ENCODE measurements at regions not wholly inside any gene's neighbourhood (a gene's known extent, or its start where the extent isn't known, plus 50 kb on each side); places are given as distances from the start of the nearest gene placed in this dataset.
"Not testable (repeated sequence)": the region's sequence is repeated elsewhere in the genome, so short reads cannot be mapped to it uniquely, and the experiment has no call there.

DNA sequence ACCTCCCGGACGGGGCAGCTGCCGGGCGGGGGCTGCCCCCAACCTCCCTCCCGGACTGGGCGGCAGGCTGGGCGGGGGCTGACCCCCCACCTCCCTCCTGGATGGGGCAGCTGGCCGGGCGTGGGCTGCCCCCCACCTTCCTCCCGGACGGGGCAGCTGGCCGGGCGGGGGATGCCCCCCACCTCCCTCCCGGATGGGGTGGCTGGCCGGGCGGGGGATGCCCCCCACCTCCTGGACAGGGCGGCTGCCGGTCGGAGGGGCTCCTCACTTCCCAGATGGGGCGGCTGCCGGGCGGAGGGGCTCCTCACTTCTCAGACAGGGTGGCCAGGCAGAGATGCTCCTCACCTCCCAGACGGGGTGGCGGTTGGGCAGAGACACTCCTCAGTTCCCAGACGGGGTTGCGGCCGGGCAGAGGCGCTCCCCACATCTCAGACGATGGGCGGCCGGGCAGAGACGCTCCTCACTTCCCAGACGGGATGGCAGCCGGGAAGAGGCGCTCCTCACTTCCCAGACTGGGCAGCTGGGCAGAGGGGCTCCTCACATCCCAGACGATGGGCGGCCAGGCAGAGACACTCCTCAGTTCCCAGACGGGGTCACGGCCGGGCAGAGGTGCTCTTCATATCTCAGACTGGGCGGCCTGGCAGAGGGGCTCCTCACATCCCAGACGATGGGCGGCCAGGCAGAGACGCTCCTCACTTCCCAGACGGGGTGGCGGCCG lies 691.1 kb downstream of the BRINP1 start:
- H3K4me3 Mint-ChIP-seq (ENCODE audit: low read depth); H3K9me3 Mint-ChIP-seq; H3K27me3 Mint-ChIP-seq (ENCODE audit: low read depth); H3K27ac Mint-ChIP-seq; H3K4me1 Mint-ChIP-seq (ENCODE audit: low read depth); DNase-seq (ENCODE audit: low spot score); H3K36me3 Mint-ChIP-seq (ENCODE audit: low read depth); intact Hi-C loops (cut with micrococcal nuclease): not testable (repeated sequence)

DNA sequence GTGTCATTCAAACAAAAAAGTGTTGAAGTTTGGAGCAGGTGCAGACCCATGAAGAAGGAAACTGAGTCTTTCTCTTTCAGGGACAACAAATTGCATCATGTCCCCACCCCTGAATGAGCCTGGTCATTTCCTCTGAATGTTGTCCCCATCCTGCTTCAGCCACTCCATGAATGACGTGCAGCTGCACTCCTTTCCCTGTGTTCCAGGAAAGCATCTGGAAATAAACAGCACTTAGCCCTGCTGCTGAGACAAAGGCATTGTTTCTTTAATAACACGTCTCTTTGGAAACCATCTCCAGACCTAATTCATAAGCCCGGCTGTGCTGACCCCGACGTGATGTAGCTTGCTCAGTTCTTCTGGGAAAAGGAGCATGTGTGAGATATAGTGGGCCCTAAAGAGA lies 682.3 kb downstream of the BRINP1 start:
- Mint-ChIP-seq H3K4me1 (ENCODE audit: low read depth) (no peaks in the 10 kb centered on the region), H3K27me3 (ENCODE audit: low read depth) (no peaks in the 10 kb centered on the region), H3K4me3 (ENCODE audit: low read depth) (no peak overlapping the region), H3K27ac (no peak overlapping the region), H3K9me3 (no peaks in the 10 kb centered on the region), H3K36me3 (ENCODE audit: low read depth) (no peaks in the 10 kb centered on the region)
- no peak for DNase-seq (ENCODE audit: low spot score)
- intact Hi-C loops (cut with micrococcal nuclease): no loop called here

DNA sequence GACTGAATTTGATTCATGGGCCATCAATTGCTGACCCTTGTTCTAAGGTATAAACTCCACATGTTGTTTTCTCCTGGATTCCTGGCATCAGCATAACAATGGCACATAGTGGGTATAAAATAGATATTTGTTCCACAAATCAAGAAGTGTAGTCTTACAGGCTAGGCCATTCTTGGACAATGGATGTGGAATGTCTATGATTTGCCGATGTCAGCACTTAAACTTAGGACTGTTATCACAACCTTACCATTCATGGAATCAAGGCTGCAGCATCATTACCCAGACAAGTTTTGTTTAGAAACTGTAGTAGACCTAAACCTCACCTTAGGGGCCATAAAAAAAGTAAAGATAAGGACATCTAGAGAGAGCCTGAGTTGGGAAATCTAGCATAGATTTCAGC lies 680.0 kb downstream of the BRINP1 start:
- H3K36me3 Mint-ChIP-seq (ENCODE audit: low read depth): no peaks in the 10 kb centered on the region
- no peak overlapping the region for H3K27ac Mint-ChIP-seq
- H3K9me3 Mint-ChIP-seq: no peaks in the 10 kb centered on the region
- H3K27me3 Mint-ChIP-seq (ENCODE audit: low read depth): no peaks in the 10 kb centered on the region
- no peak overlapping the region for H3K4me3 Mint-ChIP-seq (ENCODE audit: low read depth)
- no peak for DNase-seq (ENCODE audit: low spot score)
- H3K4me1 Mint-ChIP-seq (ENCODE audit: low read depth): no peaks in the 10 kb centered on the region
- intact Hi-C loops (cut with micrococcal nuclease): no loop called here

DNA sequence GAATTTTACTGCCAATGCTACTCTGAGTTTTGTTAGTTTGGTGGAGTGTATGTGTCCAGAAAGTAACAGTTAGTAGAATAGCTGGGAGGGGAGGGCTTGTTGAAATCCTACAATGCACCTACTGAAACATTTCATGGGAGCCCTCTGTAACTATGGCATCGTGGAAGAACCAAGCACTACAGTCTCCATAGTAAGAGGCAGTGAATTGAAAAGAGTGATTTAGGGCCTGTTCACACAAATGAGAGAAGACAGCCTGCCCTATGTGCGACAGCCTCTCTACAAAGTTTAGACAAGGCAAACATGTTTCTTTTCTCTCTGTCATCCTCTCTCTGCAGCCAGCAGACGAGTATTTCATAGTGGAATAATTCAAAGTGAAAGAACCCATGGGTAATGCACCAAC lies 676.6 kb downstream of the BRINP1 start:
- no peaks in the 10 kb centered on the region for H3K4me1 Mint-ChIP-seq (ENCODE audit: low read depth)
- DNase-seq (ENCODE audit: low spot score): no peak
- H3K27ac Mint-ChIP-seq: no peak overlapping the region
- no peaks in the 10 kb centered on the region for H3K9me3 Mint-ChIP-seq
- H3K27me3 Mint-ChIP-seq (ENCODE audit: low read depth): no peaks in the 10 kb centered on the region
- H3K4me3 Mint-ChIP-seq (ENCODE audit: low read depth): no peak overlapping the region
- no peaks in the 10 kb centered on the region for H3K36me3 Mint-ChIP-seq (ENCODE audit: low read depth)
- intact Hi-C loops (cut with micrococcal nuclease): no loop called here

DNA sequence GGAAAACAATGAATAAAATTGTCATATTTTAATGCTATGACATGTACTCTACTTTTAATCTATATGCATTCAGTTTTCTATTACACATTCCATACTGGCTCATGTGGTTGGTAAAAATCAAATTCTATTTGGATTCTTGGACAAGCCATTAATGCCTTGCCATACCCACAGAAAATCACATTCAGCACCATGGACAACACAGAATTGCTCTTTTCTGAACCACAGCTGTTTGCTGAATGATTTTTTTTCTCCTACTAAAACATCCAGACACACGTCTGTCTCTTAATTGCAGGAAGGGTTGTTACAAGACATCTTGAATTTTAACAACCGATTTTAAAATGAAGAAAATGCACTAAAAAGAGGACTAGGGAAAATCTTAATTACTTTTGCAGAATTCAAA lies 675.6 kb downstream of the BRINP1 start:
- Mint-ChIP-seq H3K4me3 (ENCODE audit: low read depth) (no peak overlapping the region), H3K27ac (no peak overlapping the region), H3K9me3 (no peaks in the 10 kb centered on the region), H3K36me3 (ENCODE audit: low read depth) (no peaks in the 10 kb centered on the region), H3K27me3 (ENCODE audit: low read depth) (no peaks in the 10 kb centered on the region), H3K4me1 (ENCODE audit: low read depth) (no peaks in the 10 kb centered on the region)
- intact Hi-C loops (cut with micrococcal nuclease): no loop called here
- DNase-seq (ENCODE audit: low spot score): no peak

- H3K36me3 Mint-ChIP-seq (ENCODE audit: low read depth); H3K27ac Mint-ChIP-seq; DNase-seq (ENCODE audit: low spot score); H3K27me3 Mint-ChIP-seq (ENCODE audit: low read depth); H3K4me1 Mint-ChIP-seq (ENCODE audit: low read depth); H3K9me3 Mint-ChIP-seq; intact Hi-C loops (cut with micrococcal nuclease); H3K4me3 Mint-ChIP-seq (ENCODE audit: low read depth): not testable (repeated sequence)
Measured at GRCh38 chr9:118695249-118695648, 674.0 kb downstream of the BRINP1 start.

GRCh38 chr9:118701985-118702384 lies 667.2 kb downstream of the BRINP1 start:
- intact Hi-C loops (cut with micrococcal nuclease): no loop called here
- Mint-ChIP-seq H3K9me3 (peaks cover 3% of the 10 kb centered on the region), H3K27ac (no peak overlapping the region), H3K4me1 (ENCODE audit: low read depth) (no peaks in the 10 kb centered on the region), H3K27me3 (ENCODE audit: low read depth) (no peaks in the 10 kb centered on the region), H3K36me3 (ENCODE audit: low read depth) (no peaks in the 10 kb centered on the region), H3K4me3 (ENCODE audit: low read depth) (no peak overlapping the region)
- no peak for DNase-seq (ENCODE audit: low spot score)

GRCh38 chr9:118711843-118712242 lies 657.4 kb downstream of the BRINP1 start:
- intact Hi-C loops (cut with micrococcal nuclease): no loop called here
- no peaks in the 10 kb centered on the region for H3K36me3 Mint-ChIP-seq (ENCODE audit: low read depth)
- no peaks in the 10 kb centered on the region for H3K4me1 Mint-ChIP-seq (ENCODE audit: low read depth)

GRCh38 chr9:118721276-118721675 lies 648.0 kb downstream of the BRINP1 start:
- H3K27me3 Mint-ChIP-seq (ENCODE audit: low read depth): no peaks in the 10 kb centered on the region
- no peak overlapping the region for H3K27ac Mint-ChIP-seq
- no peak for DNase-seq (ENCODE audit: low spot score)
- no peaks in the 10 kb centered on the region for H3K36me3 Mint-ChIP-seq (ENCODE audit: low read depth)
- no peaks in the 10 kb centered on the region for H3K4me1 Mint-ChIP-seq (ENCODE audit: low read depth)
- peaks cover 10% of the 10 kb centered on the region for H3K9me3 Mint-ChIP-seq
- intact Hi-C loops (cut with micrococcal nuclease): no loop called here
- H3K4me3 Mint-ChIP-seq (ENCODE audit: low read depth): no peak overlapping the region

More at GRCh38 chr9:118711843-118712242, 657.4 kb downstream of the BRINP1 start:
- Mint-ChIP-seq H3K4me3 (ENCODE audit: low read depth) (no peak overlapping the region), H3K27me3 (ENCODE audit: low read depth) (no peaks in the 10 kb centered on the region), H3K9me3 (no peaks in the 10 kb centered on the region), H3K27ac (no peak overlapping the region)
- no peak for DNase-seq (ENCODE audit: low spot score)

DNA sequence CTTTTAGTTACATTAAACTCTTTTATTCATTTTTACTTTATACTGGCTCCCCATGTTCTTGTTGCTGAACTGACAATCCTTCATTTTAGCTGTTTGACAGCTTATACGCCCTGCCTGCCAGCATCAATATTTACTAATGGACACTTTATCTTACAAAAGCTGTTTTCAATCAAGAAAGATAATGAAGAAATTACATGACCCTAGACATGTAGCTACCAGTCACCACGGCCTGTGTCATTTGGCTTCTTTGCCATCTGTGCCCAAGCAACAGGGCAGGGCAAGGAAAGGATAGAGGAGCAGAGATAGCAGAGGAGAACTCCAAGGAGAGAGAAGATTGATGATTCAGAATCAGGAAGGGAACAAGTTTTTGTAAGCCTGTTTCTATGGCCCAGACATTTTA lies 647.3 kb downstream of the BRINP1 start:
- no peaks in the 10 kb centered on the region for H3K36me3 Mint-ChIP-seq (ENCODE audit: low read depth)
- no peak for DNase-seq (ENCODE audit: low spot score)
- peaks cover 13% of the 10 kb centered on the region for H3K9me3 Mint-ChIP-seq
- intact Hi-C loops (cut with micrococcal nuclease): no loop called here
- H3K4me3 Mint-ChIP-seq (ENCODE audit: low read depth): no peak overlapping the region
- no peaks in the 10 kb centered on the region for H3K4me1 Mint-ChIP-seq (ENCODE audit: low read depth)
- no peak overlapping the region for H3K27ac Mint-ChIP-seq
- H3K27me3 Mint-ChIP-seq (ENCODE audit: low read depth): no peaks in the 10 kb centered on the region

DNA sequence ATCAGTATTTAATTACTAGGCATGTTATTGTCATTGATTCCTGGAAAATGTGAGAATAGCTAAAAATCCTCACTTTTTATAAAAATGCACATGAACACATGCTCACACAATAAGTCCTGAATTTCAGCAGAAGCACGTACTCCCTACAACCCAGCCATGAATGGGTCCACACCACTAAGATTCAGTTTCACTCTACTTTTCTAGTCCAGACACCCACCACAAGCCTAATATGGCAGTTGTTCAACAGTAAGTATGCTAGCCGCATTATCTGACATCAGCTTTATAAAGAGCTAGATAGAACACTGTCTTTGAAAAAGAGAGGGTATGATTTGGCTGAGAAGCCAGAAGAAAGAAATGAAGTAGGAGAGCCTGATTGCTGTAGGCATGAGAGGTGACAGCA lies 639.3 kb downstream of the BRINP1 start:
- Mint-ChIP-seq H3K4me3 (ENCODE audit: low read depth) (no peak overlapping the region), H3K36me3 (ENCODE audit: low read depth) (no peaks in the 10 kb centered on the region), H3K27me3 (ENCODE audit: low read depth) (no peaks in the 10 kb centered on the region), H3K4me1 (ENCODE audit: low read depth) (no peaks in the 10 kb centered on the region), H3K27ac (no peak overlapping the region), H3K9me3 (peaks cover 27% of the 10 kb centered on the region)
- intact Hi-C loops (cut with micrococcal nuclease): no loop called here
- no peak for DNase-seq (ENCODE audit: low spot score)

GRCh38 chr9:118732998-118733397 lies 636.2 kb downstream of the BRINP1 start:
- intact Hi-C loops (cut with micrococcal nuclease): no loop called here
- Mint-ChIP-seq H3K9me3 (peaks cover 32% of the 10 kb centered on the region), H3K27me3 (ENCODE audit: low read depth) (no peaks in the 10 kb centered on the region), H3K27ac (no peak overlapping the region), H3K4me3 (ENCODE audit: low read depth) (no peak overlapping the region), H3K4me1 (ENCODE audit: low read depth) (no peaks in the 10 kb centered on the region), H3K36me3 (ENCODE audit: low read depth) (no peaks in the 10 kb centered on the region)
- DNase-seq (ENCODE audit: low spot score): no peak

- Mint-ChIP-seq H3K9me3 (peaks cover 43% of the 10 kb centered on the region), H3K36me3 (ENCODE audit: low read depth) (no peaks in the 10 kb centered on the region), H3K27ac (no peak overlapping the region), H3K4me1 (ENCODE audit: low read depth) (no peaks in the 10 kb centered on the region), H3K4me3 (ENCODE audit: low read depth) (no peak overlapping the region), H3K27me3 (ENCODE audit: low read depth) (no peaks in the 10 kb centered on the region)
- intact Hi-C loops (cut with micrococcal nuclease): no loop called here
- DNase-seq (ENCODE audit: low spot score): no peak
Measured at GRCh38 chr9:118734696-118735095, 634.5 kb downstream of the BRINP1 start.

GRCh38 chr9:118736406-118736805 lies 632.8 kb downstream of the BRINP1 start:
- H3K4me3 Mint-ChIP-seq (ENCODE audit: low read depth): no peak overlapping the region
- no peaks in the 10 kb centered on the region for H3K27me3 Mint-ChIP-seq (ENCODE audit: low read depth)
- intact Hi-C loops (cut with micrococcal nuclease): no loop called here
- no peak overlapping the region for H3K27ac Mint-ChIP-seq
- H3K9me3 Mint-ChIP-seq: peaks cover 50% of the 10 kb centered on the region
- H3K4me1 Mint-ChIP-seq (ENCODE audit: low read depth): no peaks in the 10 kb centered on the region
- no peaks in the 10 kb centered on the region for H3K36me3 Mint-ChIP-seq (ENCODE audit: low read depth)
- no peak for DNase-seq (ENCODE audit: low spot score)
